HEK293 (cell line): ENCODE measurements at regions not wholly inside any gene's neighbourhood (a gene's known extent, or its start where the extent isn't known, plus 50 kb on each side); places are given as distances from the start of the nearest gene placed in this dataset.
A peak's percentile ranks its signal among the peaks of the same experiment; 100 is the strongest.

Experiments used
- BCL6B ChIP-seq: fragments of 450-650 bp; formaldehyde crosslinking; IDR thresholded peaks from 2 replicates; pipeline ENCODE4 v1.5.1; 2017; ENCODE audit warnings: missing biosample characterization, missing genetic modification characterization
- GFI1B ChIP-seq: fragments of 450-650 bp; formaldehyde crosslinking; IDR thresholded peaks from 2 replicates; pipeline ENCODE4 v1.5.1; 2016; ENCODE audit warnings: missing biosample characterization, missing genetic modification characterization
- HIC1 ChIP-seq: fragments of 450-650 bp; formaldehyde crosslinking; IDR thresholded peaks from 2 replicates; pipeline ENCODE4 v1.5.1; 2016; ENCODE audit warnings: missing biosample characterization, missing genetic modification characterization
- KLF17 ChIP-seq: fragments of 450-650 bp; formaldehyde crosslinking; IDR thresholded peaks from 2 replicates; pipeline ENCODE4 v1.5.1; 2016; ENCODE audit warnings: missing biosample characterization, missing genetic modification characterization
- OSR2 ChIP-seq: fragments of 450-650 bp; formaldehyde crosslinking; IDR thresholded peaks from 2 replicates; pipeline ENCODE4 v1.5.1; 2016; ENCODE audit warnings: missing biosample characterization, missing genetic modification characterization
- PRDM10 ChIP-seq: fragments of 450-650 bp; formaldehyde crosslinking; IDR thresholded peaks from 2 replicates; pipeline ENCODE4 v1.5.1; 2016; ENCODE audit warnings: missing biosample characterization, missing genetic modification characterization
- PRDM4 ChIP-seq: fragments of 450-650 bp; formaldehyde crosslinking; IDR thresholded peaks from 2 replicates; pipeline ENCODE4 v1.5.1; 2017; ENCODE audit warnings: missing biosample characterization, missing genetic modification characterization
- ZBTB1 ChIP-seq: fragments of 450-650 bp; formaldehyde crosslinking; IDR thresholded peaks from 2 replicates; pipeline ENCODE4 v1.5.1; 2016; ENCODE audit warnings: missing biosample characterization, missing genetic modification characterization
- ZBTB21 ChIP-seq: fragments of 450-650 bp; formaldehyde crosslinking; IDR thresholded peaks from 2 replicates; pipeline ENCODE4 v1.5.1; 2017; ENCODE audit warnings: missing biosample characterization, missing genetic modification characterization
- ZBTB44 ChIP-seq: fragments of 450-650 bp; IDR thresholded peaks from 2 replicates; pipeline ENCODE4 v1.5.1; 2018; ENCODE audit warnings: missing biosample characterization, mild to moderate bottlenecking, missing genetic modification characterization
- ZBTB8A ChIP-seq: fragments of 450-650 bp; formaldehyde crosslinking; IDR thresholded peaks from 2 replicates; pipeline ENCODE4 v1.5.1; 2016; ENCODE audit warnings: missing biosample characterization, missing genetic modification characterization
- ZFP37 ChIP-seq: fragments of 450-650 bp; formaldehyde crosslinking; IDR thresholded peaks from 2 replicates; pipeline ENCODE4 v1.5.1; 2016; ENCODE audit warnings: missing biosample characterization, missing genetic modification characterization
- ZNF10 ChIP-seq: fragments of 450-650 bp; formaldehyde crosslinking; IDR thresholded peaks from 2 replicates; pipeline ENCODE4 v1.5.1; 2017; ENCODE audit warnings: missing biosample characterization, missing genetic modification characterization
- ZNF211 ChIP-seq: fragments of 450-650 bp; formaldehyde crosslinking; IDR thresholded peaks from 2 replicates; pipeline ENCODE4 v1.5.1; 2016; ENCODE audit warnings: low read depth, missing biosample characterization, missing genetic modification characterization
- ZNF223 ChIP-seq: fragments of 450-650 bp; formaldehyde crosslinking; IDR thresholded peaks from 2 replicates; pipeline ENCODE4 v1.5.1; 2016; ENCODE audit warnings: missing biosample characterization, missing genetic modification characterization
- ZNF23 ChIP-seq: fragments of 450-650 bp; formaldehyde crosslinking; IDR thresholded peaks from 2 replicates; pipeline ENCODE4 v1.5.1; 2016; ENCODE audit warnings: missing biosample characterization, missing genetic modification characterization, borderline replicate concordance
- ZNF366 ChIP-seq: fragments of 450-650 bp; formaldehyde crosslinking; conservative IDR thresholded peaks from 2 replicates; pipeline ENCODE4 v1.5.1; 2016; ENCODE audit warnings: missing biosample characterization, missing genetic modification characterization
- ZNF558 ChIP-seq: fragments of 450-650 bp; formaldehyde crosslinking; IDR thresholded peaks from 2 replicates; pipeline ENCODE4 v1.5.1; 2016; ENCODE audit warnings: missing biosample characterization, missing genetic modification characterization
- ZNF610 ChIP-seq: fragments of 450-650 bp; formaldehyde crosslinking; IDR thresholded peaks from 2 replicates; pipeline ENCODE4 v1.5.1; 2016; ENCODE audit warnings: missing biosample characterization, missing genetic modification characterization, borderline replicate concordance
- ZNF639 ChIP-seq: fragments of 450-650 bp; formaldehyde crosslinking; IDR thresholded peaks from 2 replicates; pipeline ENCODE4 v1.5.1; 2016; ENCODE audit warnings: missing biosample characterization, missing genetic modification characterization
- ZNF777 ChIP-seq: fragments of 450-650 bp; formaldehyde crosslinking; IDR thresholded peaks from 2 replicates; pipeline ENCODE4 v1.5.1; 2017; ENCODE audit warnings: missing biosample characterization, missing genetic modification characterization, borderline replicate concordance
- ZSCAN4 ChIP-seq: fragments of 450-650 bp; formaldehyde crosslinking; IDR thresholded peaks from 2 replicates; pipeline ENCODE4 v1.5.1; 2017; ENCODE audit warnings: missing biosample characterization, missing genetic modification characterization

GRCh38 chr7:19519443-19520021 lies 189.3 kb downstream of the POLR1F start (continued):
- TF ChIP-seq ZBTB21 (tag by site-specific recombination): peak; percentile 80
- TF ChIP-seq ZNF223 (tag by site-specific recombination): no peak
- no peak for TF ChIP-seq ZNF777 (tag by site-specific recombination)
- peak; percentile 96 for TF ChIP-seq PRDM4
- peak; percentile 59; the same call in 1 of the 2 replicates for TF ChIP-seq ZNF639 (tag by site-specific recombination)
- TF ChIP-seq ZNF23 (tag by site-specific recombination): no peak
- peak; percentile 32; the same call in 1 of the 2 replicates for TF ChIP-seq ZBTB44 (tag by site-specific recombination)
- peak; percentile 30; the same call in 1 of the 2 replicates for TF ChIP-seq ZNF610
- peak; percentile 94 for TF ChIP-seq OSR2
- peak; percentile 86 for TF ChIP-seq ZNF558 (tag by site-specific recombination)
- TF ChIP-seq ZBTB8A (tag by site-specific recombination): 0 out of 2 replicates have a peak, but pooled peaks have one; percentile 17
- 0 out of 2 replicates have a peak, but pooled peaks have one; percentile 13 for TF ChIP-seq BCL6B (tag by site-specific recombination)
- TF ChIP-seq ZNF10: peak; percentile 94
- TF ChIP-seq ZBTB1: 0 out of 2 replicates have a peak, but pooled peaks have one; percentile 39
- TF ChIP-seq GFI1B (tag by site-specific recombination): 0 out of 2 replicates have a peak, but pooled peaks have one; percentile 7
- peak; percentile 96 for TF ChIP-seq ZNF366 (tag by site-specific recombination)
- peak; percentile 30; the same call in 1 of the 2 replicates for TF ChIP-seq PRDM10 (tag by site-specific recombination)
- no peak for TF ChIP-seq ZNF211 (tag by site-specific recombination)
- TF ChIP-seq KLF17 (tag by site-specific recombination): peak; percentile 85
- peak; percentile 74; the same call in 1 of the 2 replicates for TF ChIP-seq ZFP37 (tag by site-specific recombination)
- TF ChIP-seq ZSCAN4 (tag by site-specific recombination): no peak
- TF ChIP-seq HIC1 (tag by site-specific recombination): peak; percentile 89
